ENCODE measurements at regions not wholly inside any gene's neighbourhood (a gene's known extent, or its start where the extent isn't known, plus 50 kb on each side); places are given as distances from the start of the nearest gene placed in this dataset.

DNA sequence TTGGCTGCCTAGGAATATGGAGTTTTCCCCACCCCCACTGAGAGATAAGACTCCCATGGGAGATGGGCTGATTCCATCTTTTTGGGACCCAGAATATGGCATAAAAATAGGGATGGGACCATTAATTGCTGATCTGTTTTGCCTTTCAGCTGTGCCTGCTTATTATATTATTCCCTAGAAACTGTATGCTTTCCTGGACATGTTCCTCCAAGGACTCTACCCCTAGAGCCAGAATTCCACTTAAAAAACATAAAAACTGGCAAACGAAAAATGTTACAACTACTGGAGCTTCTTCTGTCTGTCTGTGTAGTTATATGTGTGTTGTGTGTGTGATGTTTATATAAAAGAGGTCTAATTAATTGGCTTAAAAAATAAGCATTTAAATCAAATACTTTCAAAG is 159.9 kb upstream of the PRR20A start:
- TF ChIP-seq CTCF (IDR thresholded peaks at IDR 0.05; ENCODE audit: control extremely low read depth in 1 of 3, insufficient read depth in 1 of 3, low read depth in 1 of 3, low read length in 3 of 3) (no peak), RBBP5 (IDR thresholded peaks at IDR 0.05; ENCODE audit: borderline replicate concordance, low read depth, low read length) (no peak), GTF2F1 (IDR thresholded peaks at IDR 0.05; ENCODE audit: borderline replicate concordance, low read depth, low read length) (no peak)
- TF ChIP-seq, protein P1, sequence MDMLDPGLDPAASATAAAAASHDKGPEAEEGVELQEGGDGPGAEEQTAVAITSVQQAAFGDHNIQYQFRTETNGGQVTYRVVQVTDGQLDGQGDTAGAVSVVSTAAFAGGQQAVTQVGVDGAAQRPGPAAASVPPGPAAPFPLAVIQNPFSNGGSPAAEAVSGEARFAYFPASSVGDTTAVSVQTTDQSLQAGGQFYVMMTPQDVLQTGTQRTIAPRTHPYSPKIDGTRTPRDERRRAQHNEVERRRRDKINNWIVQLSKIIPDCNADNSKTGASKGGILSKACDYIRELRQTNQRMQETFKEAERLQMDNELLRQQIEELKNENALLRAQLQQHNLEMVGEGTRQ (IDR thresholded peaks at IDR 0.05; ENCODE audit: low read length): no peak

All from H1 (cell line).